SK-N-MC (cell line): ENCODE measurements at regions not wholly inside any gene's neighbourhood (a gene's known extent, or its start where the extent isn't known, plus 50 kb on each side); places are given as distances from the start of the nearest gene placed in this dataset.

Experiments used
- EZH2 ChIP-seq: fragments of 200-600 bp; sonication (generic); IDR thresholded peaks from one replicate; pipeline ENCODE4 v1.6.1; 2017; ENCODE audit warnings: antibody characterized with exemption
- FOXP2 ChIP-seq: optimal IDR thresholded peaks from 2 replicates; pipeline ENCODE3; 2011; ENCODE audit warnings: mild to moderate bottlenecking, moderate library complexity; ENCODE audit not compliant: insufficient read depth; ENCODE audit errors: extremely low read length, control extremely low read depth
- POLR2AphosphoS5 ChIP-seq: IDR thresholded peaks from 2 replicates; pipeline ENCODE4 v1.6.1; 2012; ENCODE audit warnings: mild to moderate bottlenecking, low read depth, low read length, borderline replicate concordance

- no peak for TF ChIP-seq EZH2
- TF ChIP-seq POLR2AphosphoS5 = no peak
- no peak for TF ChIP-seq FOXP2
Observed at GRCh38 chr7:42740408-42740807, 171.5 kb downstream of the C7orf25 start.
